ENCODE measurements at regions not wholly inside any gene's neighbourhood (a gene's known extent, or its start where the extent isn't known, plus 50 kb on each side); places are given as distances from the start of the nearest gene placed in this dataset.

GRCh38 chr17:64728041-64728695 is 66.1 kb upstream of the SMURF2 start (continued):
- TF ChIP-seq FUBP1 (CRISPR knock-in tag; IDR thresholded peaks at IDR 0.05; ENCODE audit: borderline replicate concordance): no peak
- no peak for TF ChIP-seq HMG20B (CRISPR knock-in tag; conservative IDR thresholded peaks at IDR 0.05)
- TF ChIP-seq ZNF354B (CRISPR knock-in tag; IDR thresholded peaks at IDR 0.05): no peak
- TF ChIP-seq SKI (IDR thresholded peaks at IDR 0.05; ENCODE audit: partially characterized antibody): peak; percentile 46
- no peak for TF ChIP-seq ZNF572 (CRISPR knock-in tag; IDR thresholded peaks at IDR 0.05)
- TF ChIP-seq THRA (CRISPR knock-in tag; IDR thresholded peaks at IDR 0.05; ENCODE audit: borderline replicate concordance): peak; percentile 75; the same call in 1 of the 2 replicates
- TF ChIP-seq RCOR2 (CRISPR knock-in tag; IDR thresholded peaks at IDR 0.05): peak; percentile 27; the same call in 1 of the 2 replicates
- TF ChIP-seq DBP (CRISPR knock-in tag; IDR thresholded peaks at IDR 0.05; ENCODE audit: not compliant biosample characterization): no peak
- TF ChIP-seq RARA (CRISPR knock-in tag; IDR thresholded peaks at IDR 0.05): peak; percentile 92
- TF ChIP-seq TCF12 (IDR thresholded peaks at IDR 0.05): no peak
- no peak for TF ChIP-seq TCF12 (CRISPR knock-in tag; IDR thresholded peaks at IDR 0.05)
- TF ChIP-seq MZF1 (CRISPR knock-in tag; IDR thresholded peaks at IDR 0.05; ENCODE audit: borderline replicate concordance): no peak
- no peak for TF ChIP-seq SMARCE1 (IDR thresholded peaks at IDR 0.05; ENCODE audit: borderline replicate concordance)
- no peak for TF ChIP-seq ZNF207 (IDR thresholded peaks at IDR 0.05; ENCODE audit: borderline replicate concordance)
- peak; percentile 76; the same call in 1 of the 2 replicates for TF ChIP-seq RXRA (CRISPR knock-in tag; IDR thresholded peaks at IDR 0.05)
- no peak for TF ChIP-seq ZBTB7B (CRISPR knock-in tag; IDR thresholded peaks at IDR 0.05)
- no peak for TF ChIP-seq ZNF703 (CRISPR knock-in tag; IDR thresholded peaks at IDR 0.05; ENCODE audit: borderline replicate concordance)
- TF ChIP-seq ZNF263 (CRISPR knock-in tag; IDR thresholded peaks at IDR 0.05): no peak
- no peak for TF ChIP-seq MXD4 (CRISPR knock-in tag; IDR thresholded peaks at IDR 0.05)
- TF ChIP-seq PAX8 (CRISPR knock-in tag; IDR thresholded peaks at IDR 0.05; ENCODE audit: borderline replicate concordance): no peak
- TF ChIP-seq ZNF350 (CRISPR knock-in tag; IDR thresholded peaks at IDR 0.05; ENCODE audit: borderline replicate concordance, low read depth): no peak; the same call in 1 of the 2 replicates
- no peak for TF ChIP-seq ZNF484 (CRISPR knock-in tag; IDR thresholded peaks at IDR 0.05; ENCODE audit: borderline replicate concordance, low read depth)

Data from HepG2 (cell line).